ENCODE measurements at regions not wholly inside any gene's neighbourhood (a gene's known extent, or its start where the extent isn't known, plus 50 kb on each side); places are given as distances from the start of the nearest gene placed in this dataset.
A peak's percentile ranks its signal among the peaks of the same experiment; 100 is the strongest.
"Not testable (repeated sequence)": the region's sequence is repeated elsewhere in the genome, so short reads cannot be mapped to it uniquely, and the experiment has no call there.

GRCh38 chr11:129749141-129749540, 66.5 kb upstream of the TMEM45B start:
- Mint-ChIP-seq H3K27ac (no peak overlapping the region), H3K4me1 (no peaks in the 10 kb centered on the region), H3K4me3 (no peak overlapping the region), H3K9me3 (peaks cover 8% of the 10 kb centered on the region), H3K27me3 (ENCODE audit: insufficient read depth, low read depth) (peaks cover 4% of the 10 kb centered on the region), H3K36me3 (no peaks in the 10 kb centered on the region)
- H4K20me1 ChIP-seq (ENCODE audit: low read depth) = no peaks in the 10 kb centered on the region
- no peak overlapping the region for H3K4me2 ChIP-seq
- H3K36me3 ChIP-seq = no peaks in the 10 kb centered on the region
- peaks cover under 1% of the 10 kb centered on the region for H3F3A ChIP-seq (ENCODE audit: low read depth)
- DNase-seq (ENCODE audit: low spot score) = no peak
- peaks cover 23% of the 10 kb centered on the region for H3K27me3 ChIP-seq
- H3K4me1 ChIP-seq = no peaks in the 10 kb centered on the region
- H3K9me3 ChIP-seq (ENCODE audit: low read depth) = no peaks in the 10 kb centered on the region
- H3K4me3 ChIP-seq = no peak overlapping the region
- no peak for TF ChIP-seq EZH2phosphoT487 (IDR thresholded peaks at IDR 0.05)
- TF ChIP-seq EZH2 (IDR thresholded peaks at IDR 0.05) = no peak
- no peak for TF ChIP-seq CTCF (IDR thresholded peaks at IDR 0.05)
- no peak overlapping the region for H2AFZ ChIP-seq (replicated peaks)
- H3K9ac ChIP-seq = no peak overlapping the region
- H3K27ac ChIP-seq = no peak overlapping the region
- no peaks in the 10 kb centered on the region for H3K79me2 ChIP-seq (ENCODE audit: low read depth)

- Histone ChIP-seq H2AFZ (replicated peaks) (peak overlapping the region; percentile 99), H3F3A (ENCODE audit: low read depth) (no peaks in the 10 kb centered on the region), H3K27me3 (peaks cover 23% of the 10 kb centered on the region), H3K4me1 (no peaks in the 10 kb centered on the region), H4K20me1 (ENCODE audit: low read depth) (no peaks in the 10 kb centered on the region), H3K36me3 (no peaks in the 10 kb centered on the region), H3K4me2 (peak overlapping the region; percentile 52), H3K9ac (no peak overlapping the region), H3K79me2 (ENCODE audit: low read depth) (no peaks in the 10 kb centered on the region), H3K4me3 (no peak overlapping the region), H3K27ac (no peak overlapping the region), H3K9me3 (ENCODE audit: low read depth) (no peaks in the 10 kb centered on the region)
- Mint-ChIP-seq H3K4me3 (peak overlapping the region; percentile 27), H3K36me3 (no peaks in the 10 kb centered on the region), H3K27me3 (ENCODE audit: insufficient read depth, low read depth) (peaks cover 4% of the 10 kb centered on the region), H3K27ac (no peak overlapping the region), H3K4me1 (no peaks in the 10 kb centered on the region), H3K9me3 (peaks cover 15% of the 10 kb centered on the region)
- peak; percentile 92 for TF ChIP-seq CTCF (IDR thresholded peaks at IDR 0.05)
- no peak for TF ChIP-seq EZH2phosphoT487 (IDR thresholded peaks at IDR 0.05)
- peak; percentile 91 for DNase-seq (ENCODE audit: low spot score)
These were observed 65.0 kb upstream of the TMEM45B start for GRCh38 chr11:129750343-129751292.

- Histone ChIP-seq H3K27ac (no peak overlapping the region), H3K9ac (no peak overlapping the region), H4K20me1 (ENCODE audit: low read depth) (no peaks in the 10 kb centered on the region), H3K9me3 (ENCODE audit: low read depth) (no peaks in the 10 kb centered on the region), H3K4me1 (no peaks in the 10 kb centered on the region), H3K79me2 (ENCODE audit: low read depth) (no peaks in the 10 kb centered on the region), H3K27me3 (peaks cover 23% of the 10 kb centered on the region), H2AFZ (replicated peaks) (no peak overlapping the region), H3K4me3 (no peak overlapping the region), H3F3A (ENCODE audit: low read depth) (no peaks in the 10 kb centered on the region), H3K4me2 (no peak overlapping the region), H3K36me3 (no peaks in the 10 kb centered on the region)
- no peak for DNase-seq (ENCODE audit: low spot score)
- Mint-ChIP-seq H3K9me3 (peaks cover 19% of the 10 kb centered on the region), H3K4me3 (no peak overlapping the region), H3K36me3 (no peaks in the 10 kb centered on the region), H3K4me1 (no peaks in the 10 kb centered on the region), H3K27ac (no peak overlapping the region), H3K27me3 (ENCODE audit: insufficient read depth, low read depth) (peaks cover 6% of the 10 kb centered on the region)
- TF ChIP-seq EZH2 (IDR thresholded peaks at IDR 0.05) = no peak
- TF ChIP-seq EZH2phosphoT487 (IDR thresholded peaks at IDR 0.05) = no peak
- TF ChIP-seq CTCF (IDR thresholded peaks at IDR 0.05) = no peak
These were observed 64.1 kb upstream of the TMEM45B start for GRCh38 chr11:129751511-129751910.

GRCh38 chr11:129763569-129763968, 52.1 kb upstream of the TMEM45B start:
- H3K36me3 ChIP-seq; H3K36me3 Mint-ChIP-seq; H3K9me3 Mint-ChIP-seq; DNase-seq (ENCODE audit: low spot score); H3K4me3 Mint-ChIP-seq; H3K9me3 ChIP-seq (ENCODE audit: low read depth); H3K4me2 ChIP-seq; H3K27me3 Mint-ChIP-seq (ENCODE audit: insufficient read depth, low read depth); H2AFZ ChIP-seq (replicated peaks); H3K79me2 ChIP-seq (ENCODE audit: low read depth); H3K4me3 ChIP-seq; H4K20me1 ChIP-seq (ENCODE audit: low read depth); H3K27ac ChIP-seq; H3K27ac Mint-ChIP-seq; H3F3A ChIP-seq (ENCODE audit: low read depth); H3K4me1 Mint-ChIP-seq; H3K27me3 ChIP-seq; H3K9ac ChIP-seq; H3K4me1 ChIP-seq: not testable (repeated sequence)

GRCh38 chr11:129764204-129764603, 51.4 kb upstream of the TMEM45B start:
- H3K4me2 ChIP-seq; H3K27me3 Mint-ChIP-seq (ENCODE audit: insufficient read depth, low read depth); H3K4me1 ChIP-seq; H4K20me1 ChIP-seq (ENCODE audit: low read depth); DNase-seq (ENCODE audit: low spot score); H3K4me3 ChIP-seq; H3K4me1 Mint-ChIP-seq; H2AFZ ChIP-seq (replicated peaks); H3K9me3 ChIP-seq (ENCODE audit: low read depth); H3K36me3 ChIP-seq; H3F3A ChIP-seq (ENCODE audit: low read depth); H3K36me3 Mint-ChIP-seq; H3K79me2 ChIP-seq (ENCODE audit: low read depth); H3K27ac Mint-ChIP-seq; H3K9ac ChIP-seq; H3K4me3 Mint-ChIP-seq; H3K27ac ChIP-seq; H3K27me3 ChIP-seq; H3K9me3 Mint-ChIP-seq: not testable (repeated sequence)

Measured in neural progenitor cell (in vitro differentiated cells).